Thyroid gland (tissue), 4 donors: ENCODE measurements at regions not wholly inside any gene's neighbourhood (a gene's known extent, or its start where the extent isn't known, plus 50 kb on each side); places are given as distances from the start of the nearest gene placed in this dataset.

ENCODE experiments used
- DNase-seq, 2 donors: peaks; one replicate each; pipeline ENCODE4 v3.0.0-alpha.2; 2019
- H3K27ac ChIP-seq, 3 donors: fragments of 200-600 bp; sonication (generic); 1 replicate in 2 of 3; 2 replicates in 1 of 3; pipeline ENCODE4 v1.5.1; 2016 to 2019; ENCODE audit warnings: mild to moderate bottlenecking in 1 of 3, moderate library complexity in 1 of 3
- H3K27me3 ChIP-seq: fragments of 200-600 bp; sonication (generic); one replicate; pipeline ENCODE4 v1.5.1; 2019
- H3K36me3 ChIP-seq, 2 donors: fragments of 200-600 bp; sonication (generic); one replicate each; pipeline ENCODE4 v1.5.1; 2016 to 2019
- H3K4me1 ChIP-seq, 2 donors: fragments of 200-600 bp; sonication (generic); one replicate each; pipeline ENCODE4 v1.5.1; 2017 to 2019
- H3K4me3 ChIP-seq, 3 donors: fragments of 200-600 bp; sonication (generic); replicated peaks in 1 of 3; 1 replicate in 2 of 3; 2 replicates in 1 of 3; pipeline ENCODE4 v1.5.1; 2016; ENCODE audit warnings: mild to moderate bottlenecking in 1 of 3
- H3K9me3 ChIP-seq: fragments of 200-600 bp; sonication (generic); one replicate; pipeline ENCODE4 v1.5.1; 2017
- POLR2A ChIP-seq, 2 donors: fragments of 450-650 bp; IDR thresholded peaks; one replicate each; pipeline ENCODE4 v1.6.1; 2017; ENCODE audit warnings: antibody characterized with exemption in 2 of 2, mild to moderate bottlenecking in 2 of 2, moderate library complexity in 1 of 2
- WGBS, 2 donors: methylation state at CpG; one replicate each; pipeline ENCODE4 v1.1.5; 2017; 5-methylcytosine and 5-hydroxymethylcytosine counted together
- intact Hi-C: fragments of 100-400 bp; cut with DNase I; formaldehyde crosslinking; loops from one replicate; pipeline ENCODE4 v1.15.1; 2023
- TF ChIP-seq, protein P1 (sequence below), 6 experiments: fragments of 200-600 bp in 3 of 6; fragments of 450-650 bp in 3 of 6; sonication (generic) in 3 of 6; IDR thresholded peaks; one replicate each; pipeline ENCODE4 v1.5.1; 2016 to 2019; ENCODE audit warnings: antibody characterized with exemption in 6 of 6, mild to moderate bottlenecking in 2 of 6, inconsistent platforms in 1 of 6, moderate library complexity in 1 of 6

DNA sequence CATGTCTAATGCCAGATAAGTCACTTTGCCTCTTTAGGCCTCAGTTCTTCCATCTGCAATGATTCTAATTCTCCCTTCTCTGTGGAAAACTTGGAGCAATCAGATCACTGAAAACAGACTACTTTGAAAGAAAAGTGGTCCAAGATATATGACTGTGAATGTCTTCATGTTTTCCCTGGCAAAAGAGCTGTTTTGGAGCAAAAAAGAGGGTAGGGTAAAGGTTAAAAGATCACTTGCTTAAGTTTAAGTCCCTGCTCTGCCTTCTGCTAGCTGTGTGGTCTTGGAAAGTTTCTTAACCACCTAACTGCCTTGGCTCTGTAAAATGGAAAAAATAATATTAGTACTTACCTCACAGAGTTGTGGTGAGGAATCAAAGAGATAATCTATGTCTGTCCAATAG is 140.3 kb upstream of the PAK3 start:
- H3K36me3 ChIP-seq: no peaks in the 10 kb centered on the region
- no peaks in the 10 kb centered on the region for H3K9me3 ChIP-seq
- DNase-seq: no peak
- H3K4me3 ChIP-seq: no peak overlapping the region
- intact Hi-C loops: no loop called here
- no peaks in the 10 kb centered on the region for H3K27me3 ChIP-seq
- H3K4me1 ChIP-seq: peaks cover 0 to 3% of the 10 kb centered on the region in 2 donors
- TF ChIP-seq, protein P1, sequence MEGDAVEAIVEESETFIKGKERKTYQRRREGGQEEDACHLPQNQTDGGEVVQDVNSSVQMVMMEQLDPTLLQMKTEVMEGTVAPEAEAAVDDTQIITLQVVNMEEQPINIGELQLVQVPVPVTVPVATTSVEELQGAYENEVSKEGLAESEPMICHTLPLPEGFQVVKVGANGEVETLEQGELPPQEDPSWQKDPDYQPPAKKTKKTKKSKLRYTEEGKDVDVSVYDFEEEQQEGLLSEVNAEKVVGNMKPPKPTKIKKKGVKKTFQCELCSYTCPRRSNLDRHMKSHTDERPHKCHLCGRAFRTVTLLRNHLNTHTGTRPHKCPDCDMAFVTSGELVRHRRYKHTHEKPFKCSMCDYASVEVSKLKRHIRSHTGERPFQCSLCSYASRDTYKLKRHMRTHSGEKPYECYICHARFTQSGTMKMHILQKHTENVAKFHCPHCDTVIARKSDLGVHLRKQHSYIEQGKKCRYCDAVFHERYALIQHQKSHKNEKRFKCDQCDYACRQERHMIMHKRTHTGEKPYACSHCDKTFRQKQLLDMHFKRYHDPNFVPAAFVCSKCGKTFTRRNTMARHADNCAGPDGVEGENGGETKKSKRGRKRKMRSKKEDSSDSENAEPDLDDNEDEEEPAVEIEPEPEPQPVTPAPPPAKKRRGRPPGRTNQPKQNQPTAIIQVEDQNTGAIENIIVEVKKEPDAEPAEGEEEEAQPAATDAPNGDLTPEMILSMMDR (IDR thresholded peaks at IDR 0.05): no peak
- TF ChIP-seq POLR2A (IDR thresholded peaks at IDR 0.05): no peak
- H3K27ac ChIP-seq: no peak overlapping the region

DNA sequence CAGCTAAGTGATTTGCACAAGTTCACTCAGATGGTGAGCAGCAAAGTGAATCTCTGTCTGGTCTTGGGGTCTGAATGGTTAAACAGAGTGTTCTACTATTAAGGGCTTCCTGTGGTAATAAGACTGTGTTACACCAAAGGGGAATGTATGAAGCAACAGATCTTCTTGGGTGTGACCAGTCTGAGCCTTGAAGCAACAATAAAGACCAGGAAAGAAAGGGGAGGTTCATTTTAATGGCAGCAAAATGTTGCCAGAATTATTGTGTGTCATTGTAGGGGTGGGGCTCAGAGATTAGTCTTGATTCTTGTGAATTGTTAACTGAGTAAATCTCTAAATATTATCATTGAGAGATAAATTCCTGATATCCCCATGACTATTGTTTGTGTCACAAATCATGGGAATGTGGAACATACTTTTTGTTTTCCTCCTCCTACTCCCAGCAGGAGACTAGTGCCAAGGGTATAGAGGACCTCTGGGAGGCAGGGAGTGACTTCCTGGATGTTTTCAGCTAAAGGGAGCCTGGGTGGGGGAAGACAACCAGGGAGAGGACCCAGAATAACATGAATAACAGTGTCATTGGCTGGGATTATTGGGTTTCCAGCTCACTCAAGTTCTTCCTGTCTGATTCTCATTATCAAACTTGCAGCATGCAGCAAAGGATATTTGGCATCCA is 141.4 kb upstream of the PAK3 start:
- H3K4me1 ChIP-seq: peaks cover 0 to 3% of the 10 kb centered on the region in 2 donors
- H3K9me3 ChIP-seq: no peaks in the 10 kb centered on the region
- H3K27me3 ChIP-seq: no peaks in the 10 kb centered on the region
- intact Hi-C loops: no loop called here
- TF ChIP-seq, protein P1 (IDR thresholded peaks at IDR 0.05): no peak
- no peak for TF ChIP-seq POLR2A (IDR thresholded peaks at IDR 0.05)
- no peaks in the 10 kb centered on the region for H3K36me3 ChIP-seq
- no peak overlapping the region for H3K27ac ChIP-seq
- no peak for DNase-seq
- no peak overlapping the region for H3K4me3 ChIP-seq

DNA sequence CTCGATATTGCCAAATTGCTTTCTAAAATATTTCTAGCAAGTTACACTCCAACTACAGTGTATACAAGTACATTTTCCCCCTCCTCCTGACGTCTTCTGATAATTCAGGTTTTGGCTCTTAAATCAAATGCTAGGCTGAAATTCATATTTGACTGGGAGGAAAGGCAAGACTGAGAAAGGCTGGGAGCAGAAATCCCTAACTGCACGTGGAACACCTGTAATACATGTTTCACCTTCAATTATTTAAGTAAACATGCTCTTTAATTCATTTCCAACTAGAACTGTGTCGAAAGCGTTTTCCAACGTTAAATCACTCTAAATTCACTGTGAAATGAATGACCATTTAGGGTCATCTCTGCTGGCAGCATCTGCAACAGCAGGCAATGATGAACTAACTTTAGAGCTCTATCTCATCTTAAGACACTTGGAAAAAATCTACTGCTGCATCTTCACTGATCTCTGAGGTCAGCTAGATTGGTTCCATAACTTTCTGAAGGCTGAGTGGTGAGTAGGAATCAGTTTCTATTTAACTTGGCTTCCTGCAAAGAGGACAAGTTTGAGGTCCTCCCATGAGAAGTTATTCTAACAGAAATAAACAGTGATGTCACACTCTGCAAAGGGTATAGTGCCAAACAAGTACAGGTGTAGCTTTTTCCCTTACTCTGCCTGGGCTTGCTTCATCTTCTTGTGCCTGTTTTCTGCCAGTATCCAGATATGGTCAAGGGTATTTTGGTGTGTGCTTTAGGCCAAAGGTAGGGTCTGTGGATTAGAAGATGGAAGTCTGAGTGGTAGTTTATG is 144.3 kb upstream of the PAK3 start:
- no peak overlapping the region for H3K27ac ChIP-seq
- H3K9me3 ChIP-seq: no peaks in the 10 kb centered on the region
- H3K36me3 ChIP-seq: no peaks in the 10 kb centered on the region
- H3K4me1 ChIP-seq: peaks cover 0 to 3% of the 10 kb centered on the region in 2 donors
- H3K4me3 ChIP-seq: no peak overlapping the region
- no peak for TF ChIP-seq POLR2A (IDR thresholded peaks at IDR 0.05)
- TF ChIP-seq, protein P1 (IDR thresholded peaks at IDR 0.05): no peak
- intact Hi-C loops: no loop called here
- DNase-seq: no peak
- no peaks in the 10 kb centered on the region for H3K27me3 ChIP-seq
- WGBS, 2 donors: 65 to 77% methylated on average over 6 of the region's 6 CpGs

DNA sequence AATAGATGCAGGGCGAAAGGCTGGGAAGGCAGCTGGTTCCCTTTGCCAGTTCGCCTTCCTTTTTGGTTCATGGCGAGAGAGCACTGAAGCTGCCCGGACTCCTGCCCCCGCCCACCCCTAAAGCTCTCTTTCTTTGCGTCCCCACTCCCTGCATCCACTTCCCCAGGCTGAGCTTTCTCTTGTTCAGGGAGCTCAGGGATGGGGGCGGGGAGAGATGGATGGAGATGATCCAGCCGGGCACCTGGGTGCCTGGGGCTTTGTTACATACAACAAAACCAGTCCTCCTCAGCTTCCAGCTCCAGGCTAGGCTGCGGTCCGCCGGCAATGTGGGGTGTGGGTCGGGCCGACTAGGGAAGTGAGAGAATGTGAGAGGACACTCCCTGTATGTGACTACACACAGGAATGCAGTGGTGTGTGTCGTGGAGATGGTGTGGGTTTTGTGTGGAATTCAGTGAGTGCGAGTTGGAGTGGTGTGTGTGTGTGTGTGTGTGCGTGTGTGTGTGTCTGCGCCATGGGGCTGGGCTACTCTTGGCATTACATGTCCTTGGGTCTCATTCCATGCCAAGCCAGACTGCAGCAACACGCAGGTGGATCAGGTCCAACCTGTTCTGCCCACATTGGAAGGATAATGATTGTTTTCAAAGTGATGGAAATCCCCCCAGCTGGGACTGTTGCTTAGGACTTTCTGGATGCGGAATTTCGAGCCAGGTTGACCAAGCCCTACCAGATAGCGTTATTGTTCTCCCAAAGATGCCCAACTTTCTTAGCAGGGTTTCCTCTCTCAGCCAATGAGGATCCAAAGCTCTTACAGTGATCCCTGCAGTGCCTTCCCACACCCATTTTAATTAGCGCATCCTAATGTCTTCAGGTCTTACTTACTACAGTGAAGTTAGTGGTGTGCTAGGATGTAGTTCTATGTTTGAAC is 149.4 kb upstream of the CHRDL1 start:
- peaks cover 6 to 17% of the 10 kb centered on the region in 2 donors for H3K4me1 ChIP-seq
- no peaks in the 10 kb centered on the region for H3K9me3 ChIP-seq
- intact Hi-C loops: no loop called here
- H3K27ac ChIP-seq: peak overlapping the region; percentile 60 to 84 (median 70)
- H3K27me3 ChIP-seq: no peaks in the 10 kb centered on the region
- 11 to 19% methylated on average over 10 to 15 of the region's 22 CpGs for WGBS, 2 donors
- peak overlapping the region in 2 of 3 donors; percentile 15 to 32 for H3K4me3 ChIP-seq
- no peaks in the 10 kb centered on the region for H3K36me3 ChIP-seq
- TF ChIP-seq, protein P1 (IDR thresholded peaks at IDR 0.05): no peak
- TF ChIP-seq POLR2A (IDR thresholded peaks at IDR 0.05): peak in 1 of 2 donors; percentile 49
- DNase-seq: peak; percentile 80 to 84
